ENCODE measurements at regions not wholly inside any gene's neighbourhood (a gene's known extent, or its start where the extent isn't known, plus 50 kb on each side); places are given as distances from the start of the nearest gene placed in this dataset.
A peak's percentile ranks its signal among the peaks of the same experiment; 100 is the strongest.

- DNase-seq, result peak; percentile 43
Measured at GRCh38 chr4:174120446-174121295, 162.8 kb downstream of the FBXO8 start.

- DNase-seq, result no peak
Measured at GRCh38 chr4:174119830-174120229, 163.6 kb downstream of the FBXO8 start.

- DNase-seq, result no peak
Measured at GRCh38 chr4:174119051-174119450, 164.4 kb downstream of the FBXO8 start.

GRCh38 chr4:174118171-174118570, 165.3 kb downstream of the FBXO8 start:
- DNase-seq, result no peak

- no peak for DNase-seq
Measured at GRCh38 chr4:174117445-174117844, 166.0 kb downstream of the FBXO8 start.

GRCh38 chr4:174116021-174116420, 167.4 kb downstream of the FBXO8 start:
- DNase-seq, result no peak

GRCh38 chr4:174111422-174111821, 172.0 kb downstream of the FBXO8 start:
- DNase-seq, result no peak

GRCh38 chr4:174110180-174110579, 173.3 kb downstream of the FBXO8 start:
- no peak for DNase-seq

- no peak for DNase-seq
Measured at GRCh38 chr4:174107746-174108354, 175.6 kb downstream of the FBXO8 start.

GRCh38 chr4:174105202-174105601, 178.3 kb downstream of the FBXO8 start:
- DNase-seq, result no peak

GRCh38 chr4:174100910-174101309, 182.6 kb downstream of the FBXO8 start:
- DNase-seq, result no peak

- no peak for DNase-seq
Measured at GRCh38 chr4:174099712-174100111, 183.8 kb downstream of the FBXO8 start.

GRCh38 chr4:174096999-174097398, 186.5 kb downstream of the FBXO8 start:
- no peak for DNase-seq

- DNase-seq, result no peak
Measured at GRCh38 chr4:174096456-174096855, 187.0 kb downstream of the FBXO8 start.

GRCh38 chr4:174091130-174091529, 192.3 kb downstream of the FBXO8 start:
- no peak for DNase-seq

GRCh38 chr4:174089711-174090110, 193.8 kb downstream of the FBXO8 start:
- DNase-seq, result no peak

GRCh38 chr4:174088795-174089194, 194.7 kb downstream of the FBXO8 start:
- no peak for DNase-seq

GRCh38 chr4:174086829-174087799, 196.4 kb downstream of the FBXO8 start:
- no peak for DNase-seq

GRCh38 chr4:174084981-174085380, 198.5 kb downstream of the FBXO8 start:
- DNase-seq, result no peak

GRCh38 chr4:174084542-174084941, 198.9 kb downstream of the FBXO8 start:
- DNase-seq, result no peak

- no peak for DNase-seq
Measured at GRCh38 chr4:174080361-174080760, 203.1 kb downstream of the FBXO8 start.

GRCh38 chr4:174071595-174071994, 211.9 kb downstream of the FBXO8 start:
- DNase-seq, result no peak

GRCh38 chr4:174069848-174070330, 213.6 kb downstream of the FBXO8 start:
- no peak for DNase-seq
